ENCODE measurements at regions not wholly inside any gene's neighbourhood (a gene's known extent, or its start where the extent isn't known, plus 50 kb on each side); places are given as distances from the start of the nearest gene placed in this dataset.

GRCh38 chr4:63440236-63440635 lies 969.0 kb downstream of the TECRL start:
- Histone ChIP-seq H3K36me3 (no peaks in the 10 kb centered on the region), H3K4me3 (no peak overlapping the region), H3K27me3 (replicated peaks in 1 of 7) (no peaks in the 10 kb centered on the region), H3K9me3 (peaks cover 0 to 20% (median 6%) of the 10 kb centered on the region in 8 donors), H3K4me1 (no peaks in the 10 kb centered on the region), H3K27ac (no peak overlapping the region)
- no peak for TF ChIP-seq CTCF (IDR thresholded peaks at IDR 0.05 in 8 of 11, conservative IDR thresholded peaks at IDR 0.05 in 3 of 11)
- TF ChIP-seq POLR2AphosphoS5 (IDR thresholded peaks at IDR 0.05) = no peak
- TF ChIP-seq POLR2A (IDR thresholded peaks at IDR 0.05) = no peak
- intact Hi-C loops (cut with DNase I; ENCODE audit: low total_unique reads) = no loop called here
- DNase-seq = no peak

- H3K36me3 ChIP-seq = no peaks in the 10 kb centered on the region
- intact Hi-C loops (cut with DNase I; ENCODE audit: low total_unique reads) = no loop called here
- DNase-seq = no peak
- TF ChIP-seq CTCF (IDR thresholded peaks at IDR 0.05 in 8 of 11, conservative IDR thresholded peaks at IDR 0.05 in 3 of 11) = no peak
- no peak for TF ChIP-seq POLR2AphosphoS5 (IDR thresholded peaks at IDR 0.05)
- TF ChIP-seq POLR2A (IDR thresholded peaks at IDR 0.05) = no peak
- no peaks in the 10 kb centered on the region for H3K4me1 ChIP-seq
- no peak overlapping the region for H3K4me3 ChIP-seq
- H3K9me3 ChIP-seq = peaks cover 0 to 12% (median under 1%) of the 10 kb centered on the region in 8 donors
- 50 to 73% (median 61%) methylated on average over 1 of the region's 1 CpG for WGBS, 5 donors
- no peak overlapping the region for H3K27ac ChIP-seq
- no peaks in the 10 kb centered on the region for H3K27me3 ChIP-seq (replicated peaks in 1 of 7)
These were observed 979.1 kb downstream of the TECRL start for GRCh38 chr4:63430105-63430504.

- DNase-seq = peak; percentile 55
- Histone ChIP-seq H3K27ac (no peak overlapping the region), H3K9me3 (peaks cover 0 to 46% (median 25%) of the 10 kb centered on the region in 8 donors), H3K4me3 (no peak overlapping the region), H3K36me3 (no peaks in the 10 kb centered on the region), H3K4me1 (no peaks in the 10 kb centered on the region), H3K27me3 (replicated peaks in 1 of 7) (no peaks in the 10 kb centered on the region)
- intact Hi-C loops (cut with DNase I; ENCODE audit: low total_unique reads) = no loop called here
- TF ChIP-seq CTCF (IDR thresholded peaks at IDR 0.05 in 8 of 11, conservative IDR thresholded peaks at IDR 0.05 in 3 of 11) = no peak
- TF ChIP-seq POLR2A (IDR thresholded peaks at IDR 0.05) = no peak
- no peak for TF ChIP-seq POLR2AphosphoS5 (IDR thresholded peaks at IDR 0.05)
- WGBS, 5 donors = 70 to 88% (median 84%) methylated on average over 4 of the region's 4 CpGs
These were observed 1013.0 kb downstream of the TECRL start for GRCh38 chr4:63396269-63396668.

GRCh38 chr4:63393544-63393943 lies 1015.7 kb downstream of the TECRL start:
- no peaks in the 10 kb centered on the region for H3K27me3 ChIP-seq (replicated peaks in 1 of 7)
- no peak for DNase-seq
- H3K36me3 ChIP-seq = no peaks in the 10 kb centered on the region
- no peak overlapping the region for H3K27ac ChIP-seq
- H3K4me1 ChIP-seq = no peaks in the 10 kb centered on the region
- peaks cover 0 to 42% (median 25%) of the 10 kb centered on the region in 8 donors for H3K9me3 ChIP-seq
- TF ChIP-seq POLR2AphosphoS5 (IDR thresholded peaks at IDR 0.05) = no peak
- no peak for TF ChIP-seq POLR2A (IDR thresholded peaks at IDR 0.05)
- TF ChIP-seq CTCF (IDR thresholded peaks at IDR 0.05 in 8 of 11, conservative IDR thresholded peaks at IDR 0.05 in 3 of 11) = no peak
- no peak overlapping the region for H3K4me3 ChIP-seq
- intact Hi-C loops (cut with DNase I; ENCODE audit: low total_unique reads) = no loop called here
